Endodermal cell (in vitro differentiated cells): ENCODE measurements at regions not wholly inside any gene's neighbourhood (a gene's known extent, or its start where the extent isn't known, plus 50 kb on each side); places are given as distances from the start of the nearest gene placed in this dataset.

Experiments
- DNase-seq: peaks from one replicate; pipeline ENCODE4 v3.0.0-alpha.2; 2017
- H3K27ac ChIP-seq: 2 replicates; pipeline ENCODE4 v1.5.1; 2013; ENCODE audit warnings: mild to moderate bottlenecking, low read depth, low read length, moderate library complexity
- H3K27me3 ChIP-seq: 2 replicates; pipeline ENCODE4 v1.6.1; 2013; ENCODE audit warnings: mild to moderate bottlenecking, low read length, moderate library complexity; ENCODE audit not compliant: insufficient read depth, control insufficient read depth, poor library complexity, severe bottlenecking
- H3K36me3 ChIP-seq: 2 replicates; pipeline ENCODE4 v1.7.0; 2013; ENCODE audit warnings: mild to moderate bottlenecking, low read length, moderate library complexity; ENCODE audit not compliant: control insufficient read depth, insufficient read depth
- H3K4me1 ChIP-seq: one replicate; pipeline ENCODE4 v1.7.0; 2013; ENCODE audit warnings: low read length; ENCODE audit not compliant: control insufficient read depth, insufficient read depth
- H3K4me3 ChIP-seq: 2 replicates; pipeline ENCODE4 v1.5.1; 2013; ENCODE audit warnings: mild to moderate bottlenecking, low read length, moderate library complexity
- H3K9ac ChIP-seq: 2 replicates; pipeline ENCODE4 v1.6.1; 2013; ENCODE audit warnings: mild to moderate bottlenecking, low read length, moderate library complexity; ENCODE audit not compliant: poor library complexity, severe bottlenecking; ENCODE audit errors: extremely low read depth
- H3K9me3 ChIP-seq: 2 replicates; pipeline ENCODE4 v1.6.1; 2013; ENCODE audit warnings: mild to moderate bottlenecking, low read length, moderate library complexity; ENCODE audit not compliant: control insufficient read depth
- H3K27ac Mint-ChIP-seq: 2 replicates; pipeline ENCODE4 v1.8.0; 2020; ENCODE audit warnings: mixed read lengths
- H3K27me3 Mint-ChIP-seq: 2 replicates; pipeline ENCODE4 v1.8.0; 2021; ENCODE audit warnings: mild to moderate bottlenecking, mixed read lengths; ENCODE audit not compliant: insufficient read depth
- H3K36me3 Mint-ChIP-seq: 2 replicates; pipeline ENCODE4 v1.8.0; 2020; ENCODE audit warnings: low read depth, mixed read lengths
- H3K4me1 Mint-ChIP-seq: 2 replicates; pipeline ENCODE4 v1.8.0; 2020; ENCODE audit warnings: mixed read lengths
- H3K4me3 Mint-ChIP-seq: 2 replicates; pipeline ENCODE4 v1.8.0; 2020; ENCODE audit warnings: mild to moderate bottlenecking, moderate library complexity, mixed read lengths
- H3K9me3 Mint-ChIP-seq: 2 replicates; pipeline ENCODE4 v1.8.0; 2020; ENCODE audit warnings: mild to moderate bottlenecking, mixed read lengths
- WGBS, 2 experiments: methylation state at CpG; one replicate each; pipeline versions ENCODE4 v1.1.5 to v1.1.7; 2013; ENCODE audit warnings: missing lambda C conversion rate in 2 of 2, mixed read lengths in 1 of 2; ENCODE audit not compliant: insufficient coverage in 1 of 2, insufficient read length in 1 of 2; 5-methylcytosine and 5-hydroxymethylcytosine counted together
- TF ChIP-seq, protein P1 (sequence below): fragments of 200-600 bp; sonication (generic); conservative IDR thresholded peaks from 2 replicates; pipeline ENCODE4 v1.5.0; 2021; ENCODE audit warnings: antibody characterized with exemption, mild to moderate bottlenecking

DNA sequence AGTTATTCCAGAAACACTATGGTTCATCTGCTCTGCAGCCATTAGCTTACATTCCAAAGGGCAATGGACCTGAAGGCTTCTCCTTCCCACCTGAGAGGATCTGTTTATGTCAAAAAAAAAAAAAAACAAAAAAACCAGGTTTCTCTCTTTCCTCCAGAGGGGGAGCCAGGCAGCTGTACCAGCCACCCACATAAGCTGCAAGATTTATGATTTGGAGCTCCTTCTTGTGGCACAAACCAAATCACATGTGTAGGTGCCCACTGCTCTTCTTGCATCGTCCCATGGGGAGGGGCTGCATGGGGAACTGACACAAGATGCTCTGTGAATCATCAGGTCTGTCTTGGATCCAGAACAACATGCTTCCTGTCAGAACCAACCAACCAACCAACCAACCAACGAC is 231.6 kb upstream of the IGFBP3 start:
- Mint-ChIP-seq H3K4me1 (peaks cover 8% of the 10 kb centered on the region), H3K27ac (no peak overlapping the region), H3K27me3 (no peaks in the 10 kb centered on the region), H3K36me3 (no peaks in the 10 kb centered on the region), H3K9me3 (no peaks in the 10 kb centered on the region), H3K4me3 (no peak overlapping the region)
- Histone ChIP-seq H3K36me3 (no peaks in the 10 kb centered on the region), H3K4me3 (no peak overlapping the region), H3K9ac (no peak overlapping the region), H3K9me3 (peaks cover 4% of the 10 kb centered on the region), H3K27me3 (no peaks in the 10 kb centered on the region), H3K4me1 (peaks cover 3% of the 10 kb centered on the region), H3K27ac (no peak overlapping the region)
- TF ChIP-seq, protein P1, sequence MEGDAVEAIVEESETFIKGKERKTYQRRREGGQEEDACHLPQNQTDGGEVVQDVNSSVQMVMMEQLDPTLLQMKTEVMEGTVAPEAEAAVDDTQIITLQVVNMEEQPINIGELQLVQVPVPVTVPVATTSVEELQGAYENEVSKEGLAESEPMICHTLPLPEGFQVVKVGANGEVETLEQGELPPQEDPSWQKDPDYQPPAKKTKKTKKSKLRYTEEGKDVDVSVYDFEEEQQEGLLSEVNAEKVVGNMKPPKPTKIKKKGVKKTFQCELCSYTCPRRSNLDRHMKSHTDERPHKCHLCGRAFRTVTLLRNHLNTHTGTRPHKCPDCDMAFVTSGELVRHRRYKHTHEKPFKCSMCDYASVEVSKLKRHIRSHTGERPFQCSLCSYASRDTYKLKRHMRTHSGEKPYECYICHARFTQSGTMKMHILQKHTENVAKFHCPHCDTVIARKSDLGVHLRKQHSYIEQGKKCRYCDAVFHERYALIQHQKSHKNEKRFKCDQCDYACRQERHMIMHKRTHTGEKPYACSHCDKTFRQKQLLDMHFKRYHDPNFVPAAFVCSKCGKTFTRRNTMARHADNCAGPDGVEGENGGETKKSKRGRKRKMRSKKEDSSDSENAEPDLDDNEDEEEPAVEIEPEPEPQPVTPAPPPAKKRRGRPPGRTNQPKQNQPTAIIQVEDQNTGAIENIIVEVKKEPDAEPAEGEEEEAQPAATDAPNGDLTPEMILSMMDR: peak; percentile 52
- peak; percentile 43 for DNase-seq
- 79% methylated on average over 2 of the region's 2 CpGs; no CpG with 5 or more reads in 1 of the 2 experiments for WGBS, 2 experiments

DNA sequence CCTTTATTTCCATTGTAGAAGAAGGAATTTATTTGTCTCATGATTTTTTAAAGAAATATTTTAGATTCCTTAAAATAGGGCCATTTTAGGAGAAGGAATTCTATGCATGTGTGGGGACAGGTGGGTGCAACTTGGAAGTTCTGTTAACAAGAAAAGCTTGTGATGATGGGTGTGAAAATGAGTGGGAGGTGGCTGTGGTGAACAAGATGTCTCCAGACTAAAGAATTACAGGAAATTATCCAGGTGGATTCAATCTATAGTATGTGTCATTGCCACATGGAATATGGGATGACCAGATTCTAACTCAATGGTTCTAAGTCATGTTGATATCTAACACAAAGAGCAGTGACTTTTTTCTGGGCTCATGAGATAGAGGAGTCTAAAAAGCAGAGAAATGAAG is 229.6 kb upstream of the IGFBP3 start:
- H3K27ac Mint-ChIP-seq: no peak overlapping the region
- peaks cover 8% of the 10 kb centered on the region for H3K4me1 Mint-ChIP-seq
- peaks cover 3% of the 10 kb centered on the region for H3K4me1 ChIP-seq
- no peaks in the 10 kb centered on the region for H3K36me3 Mint-ChIP-seq
- no peaks in the 10 kb centered on the region for H3K36me3 ChIP-seq
- TF ChIP-seq, protein P1: no peak
- H3K9me3 Mint-ChIP-seq: no peaks in the 10 kb centered on the region
- H3K27me3 Mint-ChIP-seq: no peaks in the 10 kb centered on the region
- no peaks in the 10 kb centered on the region for H3K27me3 ChIP-seq
- DNase-seq: no peak
- H3K9me3 ChIP-seq: peaks cover 4% of the 10 kb centered on the region
- H3K4me3 ChIP-seq: no peak overlapping the region
- H3K4me3 Mint-ChIP-seq: no peak overlapping the region
- no peak overlapping the region for H3K9ac ChIP-seq
- no peak overlapping the region for H3K27ac ChIP-seq

DNA sequence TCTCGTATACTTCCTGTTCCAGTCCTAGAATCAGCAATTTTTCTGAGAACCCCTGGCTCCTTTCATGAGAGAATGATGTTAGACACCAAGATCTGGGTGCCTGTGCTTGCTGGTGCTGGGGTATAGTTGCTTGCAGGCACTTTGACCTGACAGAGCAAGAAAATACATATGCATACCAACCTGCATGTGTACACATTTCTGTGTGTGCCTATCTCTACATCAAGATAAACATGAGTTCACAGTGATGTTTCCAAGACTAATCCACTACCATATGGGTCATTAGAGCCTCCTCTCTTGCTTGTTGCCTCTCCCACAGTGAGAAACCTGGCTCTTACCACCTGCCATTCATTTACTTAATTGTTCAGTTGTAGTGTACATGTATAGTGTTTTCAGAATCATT is 229.1 kb upstream of the IGFBP3 start:
- H3K9me3 Mint-ChIP-seq: no peaks in the 10 kb centered on the region
- no peaks in the 10 kb centered on the region for H3K36me3 Mint-ChIP-seq
- no peak overlapping the region for H3K4me3 Mint-ChIP-seq
- H3K27ac Mint-ChIP-seq: no peak overlapping the region
- H3K9ac ChIP-seq: no peak overlapping the region
- WGBS, 2 experiments: 83 to 95% methylated on average over 1 of the region's 1 CpG
- H3K36me3 ChIP-seq: no peaks in the 10 kb centered on the region
- H3K27me3 ChIP-seq: no peaks in the 10 kb centered on the region
- no peak overlapping the region for H3K27ac ChIP-seq
- peaks cover 3% of the 10 kb centered on the region for H3K4me1 ChIP-seq
- no peak for DNase-seq
- H3K27me3 Mint-ChIP-seq: no peaks in the 10 kb centered on the region
- H3K4me1 Mint-ChIP-seq: peaks cover 8% of the 10 kb centered on the region
- peaks cover 4% of the 10 kb centered on the region for H3K9me3 ChIP-seq
- no peak overlapping the region for H3K4me3 ChIP-seq
- TF ChIP-seq, protein P1: no peak
